COLO829 (cell line): ENCODE measurements at regions not wholly inside any gene's neighbourhood (a gene's known extent, or its start where the extent isn't known, plus 50 kb on each side); places are given as distances from the start of the nearest gene placed in this dataset.

ENCODE experiments used
- DNase-seq: peaks from one replicate; pipeline ENCODE4 v3.0.0; 2012; ENCODE audit warnings: low spot score

DNA sequence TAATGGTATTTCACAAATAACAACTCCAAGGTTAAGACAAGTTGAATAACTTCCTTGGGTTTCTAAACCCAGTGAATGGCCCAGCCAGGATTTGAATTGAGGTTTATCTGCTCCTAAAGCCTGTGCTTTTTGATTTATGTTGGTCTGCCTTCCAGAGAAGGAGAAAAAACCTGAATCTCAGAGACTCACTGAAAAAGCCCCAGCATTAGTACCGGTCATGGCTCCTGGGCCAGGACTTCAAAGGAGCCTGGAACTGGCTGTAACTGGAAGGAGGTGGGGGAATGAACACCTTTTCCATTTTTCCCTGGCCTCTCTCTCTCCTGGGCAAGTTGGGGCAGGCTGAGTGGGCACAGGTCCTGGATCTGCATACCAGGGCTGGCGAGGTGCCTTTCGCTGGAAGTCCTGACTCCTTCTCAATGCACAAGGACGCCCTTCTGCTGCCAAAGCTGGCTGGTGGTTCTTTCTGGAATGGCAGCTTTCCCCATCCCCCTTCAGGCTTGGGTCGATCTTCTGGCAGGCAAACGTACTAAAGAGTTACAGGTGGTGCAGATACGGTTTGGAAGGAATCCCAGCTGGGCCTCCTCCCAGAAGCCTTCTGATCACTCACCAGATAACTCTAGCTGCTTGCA is 268.2 kb downstream of the PTEN start:
- DNase-seq: no peak

DNA sequence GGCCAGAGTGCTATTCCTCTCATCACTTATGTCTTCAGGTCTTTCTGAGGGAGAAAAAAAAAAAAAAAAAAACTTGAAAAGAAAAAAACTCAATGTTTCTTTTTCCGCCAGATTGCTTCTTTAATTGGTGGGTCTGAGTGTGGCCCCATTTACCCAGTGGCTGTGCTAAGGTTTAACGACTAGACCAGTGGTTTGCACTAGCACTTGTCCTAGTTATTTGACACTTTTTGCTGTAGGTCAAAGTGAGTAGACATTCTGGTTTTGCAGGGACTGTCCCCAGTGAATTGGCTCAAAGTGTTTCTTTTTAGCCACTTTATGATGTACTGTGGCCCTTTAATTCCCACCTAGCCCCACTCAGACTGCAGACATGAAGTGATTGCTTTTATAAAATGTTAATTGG is 273.3 kb downstream of the PTEN start:
- DNase-seq: no peak

DNA sequence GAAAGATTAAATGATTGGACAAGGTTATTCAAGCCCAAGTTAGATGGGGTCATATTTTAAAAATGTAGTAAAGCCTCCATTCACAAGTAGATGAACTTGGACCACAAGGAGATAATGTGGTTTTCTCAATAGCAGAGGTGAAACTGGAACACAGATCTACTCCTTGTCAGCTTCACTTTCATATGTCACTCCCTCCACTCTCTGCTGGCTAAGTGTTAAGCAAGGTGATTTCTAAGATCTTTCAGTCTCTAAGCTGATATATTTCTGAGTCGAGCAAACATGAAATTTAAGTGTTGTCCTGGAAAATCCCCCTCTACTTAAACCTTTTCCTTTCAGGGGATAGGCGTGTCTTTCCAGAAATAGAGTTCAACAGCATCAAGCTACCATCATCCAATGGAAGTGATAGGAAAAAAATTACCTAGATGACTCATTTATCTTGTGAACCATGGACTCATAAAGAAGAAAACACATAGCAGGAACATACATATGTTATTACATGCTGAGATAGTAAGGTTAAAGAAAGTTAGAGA is 275.0 kb downstream of the PTEN start:
- DNase-seq: no peak

DNA sequence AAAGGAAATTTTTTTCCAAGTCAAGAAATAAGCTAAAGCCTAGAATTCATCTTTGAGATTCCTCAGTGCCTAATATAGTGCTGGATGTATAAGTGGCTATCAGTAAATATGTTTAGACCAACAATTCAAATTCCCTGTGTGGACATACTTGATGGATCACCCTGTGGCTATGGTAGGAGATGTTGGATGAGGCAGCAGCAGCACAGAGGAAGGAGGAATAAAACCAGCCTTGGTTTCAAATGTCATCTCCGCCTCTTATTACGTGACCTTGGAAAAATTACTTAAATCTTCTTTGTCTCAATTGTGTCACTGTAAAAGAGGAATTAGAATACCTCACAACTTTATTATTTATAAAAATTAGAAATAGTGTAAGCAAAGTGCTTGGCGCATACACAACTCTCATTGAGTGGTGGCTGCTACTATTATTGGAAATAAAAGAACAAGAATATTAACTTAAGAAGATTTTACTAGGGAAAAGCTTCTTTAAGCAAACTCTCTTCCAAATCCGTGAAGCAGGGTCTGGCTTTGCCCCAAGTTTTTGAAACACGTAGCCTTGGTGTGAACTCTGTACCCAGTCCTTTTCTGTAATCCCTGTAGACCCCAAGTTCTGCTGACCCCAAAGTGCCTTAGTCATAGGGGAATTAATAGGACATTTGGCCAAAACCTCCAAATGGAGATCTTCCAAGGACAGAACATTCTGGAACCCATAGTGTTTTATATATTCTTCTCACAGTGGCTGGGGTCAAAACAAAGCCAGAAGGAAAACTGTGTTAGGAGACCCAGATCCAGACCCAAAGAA is 283.8 kb downstream of the PTEN start:
- no peak for DNase-seq

DNA sequence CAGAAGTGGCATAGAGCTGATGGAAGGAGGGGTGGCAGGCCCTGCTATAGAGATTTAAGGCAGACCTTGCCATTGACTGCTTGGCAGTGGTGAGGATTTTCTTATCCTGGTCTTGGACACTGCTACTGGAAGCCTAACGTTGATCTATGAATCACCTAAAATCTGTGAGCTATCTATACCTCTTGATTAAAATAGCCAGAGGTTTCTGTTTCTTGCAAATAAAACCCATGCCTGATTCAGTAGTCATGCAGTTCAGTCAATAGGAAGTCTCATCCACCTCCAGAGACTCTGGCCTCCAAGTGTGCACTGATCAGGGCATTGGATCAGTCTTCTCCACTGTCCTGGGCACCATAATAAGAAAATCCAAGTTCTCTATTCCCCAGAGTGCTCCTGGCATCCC is 286.5 kb downstream of the PTEN start:
- no peak for DNase-seq

DNA sequence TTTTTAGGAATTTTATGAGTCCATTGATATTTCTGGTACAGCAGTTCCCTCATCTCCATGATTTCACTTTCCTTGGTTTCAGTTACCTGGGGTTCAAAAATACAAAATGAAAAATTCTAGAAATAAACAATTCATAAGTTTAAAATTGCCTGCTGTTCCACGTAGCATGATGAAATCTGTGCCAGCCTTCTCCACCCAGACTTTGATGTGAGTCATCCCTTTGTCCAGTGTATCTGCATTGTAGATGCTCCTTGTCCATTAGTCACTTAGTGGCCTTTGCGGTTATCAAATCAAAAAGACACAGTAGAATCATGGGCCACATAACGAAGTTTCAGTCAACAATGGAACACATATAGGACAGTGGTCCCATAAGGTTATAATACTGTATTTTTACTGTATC is 286.9 kb downstream of the PTEN start:
- peak; percentile 16 for DNase-seq

DNA sequence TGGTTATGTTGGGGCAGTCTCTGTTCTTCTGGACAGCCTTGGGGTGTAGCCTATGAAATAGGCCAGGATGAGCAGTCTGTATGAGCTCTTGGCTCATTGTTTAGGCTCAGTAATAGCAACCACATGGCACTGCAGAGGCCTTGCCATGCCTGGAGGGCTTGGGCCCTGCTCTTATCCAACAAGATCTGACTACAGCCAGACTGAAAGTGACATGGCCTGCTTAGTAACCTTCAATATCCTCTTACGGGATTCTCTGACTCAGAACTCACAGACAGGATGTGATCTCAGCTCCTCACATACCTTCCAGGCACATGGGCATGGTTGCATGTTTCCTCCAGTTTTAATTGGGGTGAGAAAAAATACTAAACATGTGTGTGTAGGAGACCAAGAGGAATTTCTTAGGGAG is 289.3 kb downstream of the PTEN start:
- DNase-seq: peak; percentile 54

DNA sequence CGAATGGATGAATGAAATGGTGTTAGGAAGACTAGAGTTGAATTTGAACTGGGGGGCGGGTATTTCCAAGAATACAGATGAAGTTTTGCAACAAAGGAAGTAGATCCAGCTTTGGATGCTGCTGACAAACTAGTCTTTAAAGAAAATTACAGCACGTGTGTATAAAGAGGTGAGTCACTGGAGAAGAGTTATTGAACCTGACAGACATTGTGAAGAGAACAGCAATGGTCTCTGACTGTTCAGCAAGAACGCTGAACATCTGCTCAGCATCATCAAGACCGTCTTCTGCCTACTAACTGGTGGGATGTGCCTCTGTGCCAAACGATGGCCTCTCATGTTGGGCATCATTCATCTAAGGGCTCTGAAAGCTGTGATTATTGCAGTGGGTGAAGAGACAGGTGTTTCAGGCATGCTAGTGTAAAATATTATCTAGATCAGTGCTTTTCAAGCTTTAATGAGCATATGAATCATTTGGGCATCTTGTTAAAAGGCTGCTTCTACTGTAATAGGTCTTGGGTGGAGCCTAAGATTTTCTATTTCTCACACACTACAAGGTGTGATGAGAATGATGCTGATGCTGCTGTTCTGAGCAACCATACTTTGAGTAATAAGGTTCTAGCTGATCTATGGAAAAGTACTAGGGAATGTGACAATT is 291.3 kb downstream of the PTEN start:
- DNase-seq: no peak

DNA sequence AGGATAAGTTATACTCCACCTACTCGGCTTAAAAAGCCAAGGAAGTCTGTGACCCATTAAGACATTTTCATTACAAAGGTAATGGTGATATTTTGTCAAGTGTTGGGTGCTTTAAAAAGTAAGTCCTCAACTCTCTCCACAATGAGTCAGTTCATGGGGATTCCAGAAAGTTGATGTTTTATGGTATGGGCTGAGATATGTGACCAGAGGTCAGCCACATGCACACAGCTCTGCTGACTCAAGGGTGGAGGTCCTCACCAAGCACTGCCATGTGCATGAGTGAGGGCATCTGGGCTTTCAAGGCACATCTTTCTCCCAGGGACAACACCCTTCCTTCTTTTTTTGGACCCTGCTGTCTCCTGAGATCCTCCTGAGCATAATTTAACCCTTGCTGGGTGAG is 292.9 kb downstream of the PTEN start:
- no peak for DNase-seq

DNA sequence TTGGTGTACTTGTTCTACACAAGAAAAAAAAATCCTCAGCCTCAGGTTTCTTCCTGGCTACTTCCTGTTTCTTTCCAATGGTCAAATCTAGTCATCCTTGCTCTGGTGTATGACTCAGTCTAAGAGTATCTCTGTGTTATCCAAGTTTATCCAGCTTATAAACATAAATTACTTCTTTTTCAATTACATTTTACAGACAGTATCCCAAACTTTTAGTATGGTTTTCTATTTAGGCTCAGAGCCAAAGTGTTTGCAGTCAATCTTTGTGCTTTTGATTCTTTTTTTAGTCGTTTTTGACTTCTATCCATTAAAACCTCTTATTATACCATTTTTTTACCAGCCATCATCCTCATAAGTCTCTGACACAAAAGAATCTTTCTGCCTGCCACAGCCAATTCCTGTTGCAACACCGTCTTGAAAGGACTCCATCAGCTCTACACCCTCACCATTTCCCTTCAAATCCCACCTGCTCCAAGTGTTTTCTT is 294.6 kb downstream of the PTEN start:
- DNase-seq: peak; percentile 58

DNA sequence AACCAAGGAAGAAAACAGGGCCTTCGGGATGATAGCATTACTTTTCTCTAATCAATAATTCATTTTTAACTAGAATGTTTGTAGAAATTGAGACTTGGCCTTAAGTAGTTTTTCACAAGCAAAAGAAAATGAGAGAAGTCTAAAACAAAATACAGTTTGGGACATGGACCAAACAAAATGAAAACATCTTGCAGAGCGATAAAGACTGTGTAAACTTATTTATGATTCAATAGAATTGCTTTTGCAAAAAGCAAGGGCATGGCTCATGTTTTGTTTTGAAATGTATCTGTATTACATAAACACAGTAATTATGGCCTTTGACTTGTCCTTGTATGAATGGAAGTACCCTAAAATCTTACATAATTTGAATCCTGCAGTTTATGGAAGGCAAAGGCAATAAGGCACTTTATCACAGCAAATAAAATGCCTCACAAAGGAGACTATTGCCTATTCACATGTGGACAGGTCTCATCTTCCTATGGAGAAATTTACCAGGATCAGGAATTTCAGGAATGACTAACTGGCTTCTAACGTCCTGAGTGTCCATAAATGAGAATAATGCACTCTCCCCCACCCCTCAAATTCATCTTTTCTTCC is 295.2 kb downstream of the PTEN start:
- no peak for DNase-seq

DNA sequence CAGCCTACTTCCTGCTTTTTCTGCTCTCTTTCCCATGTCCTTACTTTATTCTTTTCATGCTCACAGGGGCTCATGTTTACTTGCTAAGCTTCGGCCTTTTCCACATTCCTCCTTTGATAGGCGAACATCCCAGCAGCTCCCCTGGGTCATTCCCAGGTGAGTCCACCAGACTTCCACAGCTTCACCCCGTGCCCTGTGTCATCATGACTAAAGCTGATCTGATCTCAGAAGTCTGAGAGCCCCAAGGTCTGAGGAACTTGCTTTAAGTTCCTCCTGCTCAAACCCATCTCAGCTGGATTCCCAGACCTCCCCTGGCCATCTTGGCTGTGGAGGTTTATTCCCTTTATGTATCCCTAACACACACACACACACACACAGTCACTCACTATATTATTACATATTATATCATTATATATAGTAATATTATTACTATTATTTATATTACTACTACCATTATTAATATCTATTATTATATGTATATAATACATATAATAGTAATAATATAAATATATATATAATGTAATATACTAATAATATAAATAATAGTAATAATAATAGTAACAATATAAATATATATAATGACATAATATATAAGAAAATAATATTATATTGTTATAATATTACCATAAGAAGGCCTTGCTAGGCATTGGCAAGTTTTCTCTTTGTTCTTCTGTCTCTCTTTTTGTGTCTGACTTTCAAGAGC is 295.9 kb downstream of the PTEN start:
- no peak for DNase-seq

DNA sequence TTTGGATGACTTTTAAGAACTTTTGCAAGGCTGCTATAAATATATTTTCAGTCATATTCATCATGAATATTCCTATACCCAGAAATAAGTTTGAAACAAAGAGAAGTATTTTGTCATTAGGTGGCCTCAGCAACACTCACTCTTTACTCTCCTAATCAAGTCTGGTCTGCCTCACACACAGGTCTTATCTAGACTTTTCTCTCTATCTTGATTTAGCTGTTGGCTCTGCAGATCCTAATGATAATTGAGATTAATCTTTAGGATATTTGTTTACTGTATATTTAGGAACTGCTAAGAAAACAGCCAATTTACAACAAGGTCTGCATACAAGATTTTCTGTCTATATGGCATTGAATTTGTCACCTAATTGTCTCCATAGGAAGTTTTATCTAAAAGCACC is 297.6 kb downstream of the PTEN start:
- DNase-seq: no peak

DNA sequence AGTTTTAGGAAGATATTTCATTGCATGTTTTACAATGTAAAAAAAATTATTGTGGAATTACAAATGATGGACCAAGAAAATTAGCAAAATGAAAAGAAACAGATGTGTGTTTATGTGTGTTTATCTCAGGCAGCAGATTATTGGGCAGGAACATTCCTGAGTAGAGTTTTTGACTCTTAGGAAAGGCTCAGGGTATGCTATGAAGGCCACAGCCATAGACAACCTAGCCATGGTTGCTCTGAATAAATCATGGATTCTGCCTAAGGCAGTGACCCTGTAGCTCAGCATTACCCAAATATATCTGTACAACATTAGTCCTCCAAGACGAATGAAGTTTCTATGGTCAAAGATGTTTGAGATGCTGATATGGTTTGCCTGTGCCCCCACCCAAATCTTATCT is 298.3 kb downstream of the PTEN start:
- DNase-seq: no peak

DNA sequence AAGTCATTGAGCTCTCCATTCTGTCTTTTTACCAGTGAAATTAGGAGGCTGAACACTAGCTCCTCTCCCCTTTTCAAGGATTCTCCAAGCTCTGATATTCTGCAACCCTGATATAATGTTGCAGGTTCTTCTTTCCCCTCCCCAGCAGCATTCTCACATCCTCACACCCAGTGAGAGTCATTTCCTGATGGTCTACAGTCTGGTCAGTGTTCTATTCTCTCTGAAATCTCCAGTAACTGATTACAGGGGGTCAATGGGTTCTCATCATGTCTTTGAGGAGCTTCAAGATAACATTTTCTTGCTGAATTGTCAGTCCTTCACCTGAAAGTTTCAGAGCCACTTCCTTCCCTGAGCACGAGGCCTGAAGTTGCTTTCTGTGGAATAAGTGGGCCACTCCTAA is 299.4 kb downstream of the PTEN start:
- no peak for DNase-seq

DNA sequence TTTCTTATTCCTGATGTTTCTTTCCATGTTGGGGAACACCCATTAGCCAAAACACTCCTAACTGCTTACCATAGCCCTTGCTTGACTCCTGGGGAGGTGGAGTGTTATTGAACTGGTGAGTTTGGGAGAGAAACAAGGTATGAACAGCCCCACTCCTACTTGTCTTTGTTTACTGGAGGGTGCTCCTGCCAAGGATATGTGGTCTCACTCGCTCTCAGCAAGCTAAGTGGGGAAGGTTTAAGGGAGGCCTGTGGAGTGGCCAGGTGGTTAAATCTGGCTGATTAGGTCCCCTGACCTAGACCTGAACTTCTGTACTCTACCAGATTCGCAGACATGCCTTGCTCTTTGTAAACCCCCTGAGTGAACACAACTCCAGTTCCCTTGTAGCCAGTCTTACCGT is 300.1 kb downstream of the PTEN start:
- no peak for DNase-seq

DNA sequence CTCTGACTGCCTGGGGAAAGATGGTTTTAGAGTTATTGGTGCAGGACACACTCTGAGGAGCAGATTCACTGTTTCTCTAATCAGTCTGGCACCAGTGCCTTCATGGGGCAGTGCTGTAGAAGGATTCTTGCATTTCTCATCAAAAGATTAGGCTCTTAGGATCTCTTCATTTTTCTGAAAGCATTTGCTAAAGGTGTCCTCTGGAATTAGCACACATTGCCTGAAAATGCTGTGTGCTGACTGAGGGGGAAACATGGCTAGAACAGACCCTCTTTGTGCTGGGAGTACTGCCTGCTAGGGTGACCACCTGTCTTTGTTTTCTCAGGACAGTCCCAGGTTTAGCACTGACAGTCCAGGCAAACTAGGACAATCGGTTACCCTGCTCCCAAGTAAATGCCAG is 301.0 kb downstream of the PTEN start:
- no peak for DNase-seq

DNA sequence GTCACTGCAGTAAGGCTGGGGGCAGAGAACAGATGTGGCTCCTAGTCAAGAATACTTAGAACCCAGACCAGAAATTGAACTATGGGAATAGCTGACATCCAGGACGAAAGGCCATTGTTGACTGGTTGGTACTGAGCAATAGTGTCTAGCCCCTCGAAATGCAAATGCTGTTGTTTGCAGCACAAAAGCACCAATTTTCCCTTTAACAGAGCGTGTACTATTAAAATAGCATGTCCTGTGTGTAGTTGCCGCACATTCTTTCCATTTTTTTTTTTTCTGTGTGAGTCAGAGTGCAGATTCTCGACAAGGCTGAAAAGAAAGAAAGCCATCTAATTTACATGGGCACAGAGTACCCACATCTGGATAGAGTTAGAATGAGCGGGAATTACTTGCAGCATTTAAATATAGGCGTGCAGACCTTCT is 302.4 kb downstream of the PTEN start:
- DNase-seq: peak; percentile 48

DNA sequence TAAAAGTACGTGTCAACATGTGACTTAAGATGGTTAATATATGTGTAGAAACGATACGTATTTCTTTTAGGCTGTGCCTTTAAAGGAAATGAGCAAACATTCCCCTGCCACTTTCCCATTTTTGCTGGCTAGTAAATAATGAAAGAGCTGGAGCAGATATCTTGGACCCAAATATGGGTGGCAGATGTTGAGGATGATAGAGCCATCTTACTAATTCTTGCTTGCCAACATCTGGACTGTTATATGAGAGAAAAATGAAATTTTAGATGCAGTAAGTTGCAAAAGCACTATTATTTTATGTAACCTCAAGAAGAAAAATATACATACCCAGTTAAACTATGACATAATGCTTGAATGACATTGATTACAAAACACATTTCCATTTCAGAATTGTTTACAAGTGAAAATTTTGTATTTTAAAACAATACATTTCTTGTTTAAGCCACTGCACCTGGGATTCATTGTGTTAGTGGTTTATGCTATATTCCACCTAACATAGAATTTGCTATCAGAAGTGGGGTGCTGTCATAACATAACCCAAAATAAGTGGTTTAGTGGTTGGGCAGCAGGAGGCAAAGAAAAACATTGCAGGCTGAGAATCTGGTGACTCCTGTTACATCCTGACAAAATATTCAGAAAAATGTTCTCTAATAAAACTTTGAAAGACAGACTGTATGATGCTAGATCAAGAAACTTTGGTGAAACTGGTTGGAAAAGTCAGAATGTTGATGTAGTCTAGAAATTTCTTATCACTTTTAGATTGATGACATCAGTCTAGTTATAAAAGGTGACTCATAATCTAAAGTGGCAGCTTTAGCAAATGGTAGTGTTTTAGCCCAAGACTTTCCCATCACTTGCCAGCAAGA is 305.0 kb downstream of the PTEN start:
- no peak for DNase-seq

DNA sequence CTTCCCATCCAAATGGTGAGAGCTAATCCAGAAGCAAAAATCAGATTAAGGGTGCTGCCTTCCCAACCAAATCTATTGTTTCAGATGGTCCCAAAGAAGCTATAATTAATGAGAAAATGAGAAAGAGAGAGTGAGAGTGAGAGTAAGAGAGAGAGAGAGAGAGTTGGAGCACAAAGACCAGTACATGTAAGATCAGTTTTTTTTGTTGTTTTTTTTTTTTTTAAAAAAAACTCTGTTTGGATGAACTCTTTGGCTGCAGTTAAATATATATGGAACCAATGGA is 305.6 kb downstream of the PTEN start:
- DNase-seq: no peak

DNA sequence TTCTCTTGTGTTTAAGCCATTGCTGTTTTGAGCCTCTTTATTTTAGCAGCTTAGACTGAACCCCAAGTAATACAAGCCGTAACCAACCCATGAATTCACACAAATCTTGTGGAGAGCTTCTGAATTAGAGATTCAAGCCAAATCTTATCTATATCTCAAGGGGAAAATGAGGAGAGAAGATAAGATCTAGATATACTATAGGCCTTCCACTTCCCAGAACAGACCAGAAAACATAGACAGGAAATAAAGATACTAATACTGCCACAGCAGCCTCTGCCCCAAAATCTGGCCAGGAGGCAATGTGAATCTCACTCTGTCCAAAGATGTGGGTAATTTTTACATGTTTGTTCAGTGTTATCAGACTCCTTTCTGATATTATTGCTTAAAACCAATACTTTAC is 307.2 kb downstream of the PTEN start:
- no peak for DNase-seq
